Dedifferentiated amniotic fluid mesenchymal stem cell (primary cell): ENCODE measurements at regions not wholly inside any gene's neighbourhood (a gene's known extent, or its start where the extent isn't known, plus 50 kb on each side); places are given as distances from the start of the nearest gene placed in this dataset.

Source experiments
- DNase-seq: peaks from one replicate; pipeline ENCODE4 v3.0.0-alpha.2; 2016; ENCODE audit errors: extremely low spot score

GRCh38 chr20:11128721-11129120 is 454.9 kb upstream of the JAG1 start:
- DNase-seq, result no peak

- no peak for DNase-seq
These were observed 456.9 kb upstream of the JAG1 start for GRCh38 chr20:11130554-11131166.

GRCh38 chr20:11132819-11133415 is 459.1 kb upstream of the JAG1 start:
- DNase-seq, result no peak

- DNase-seq, result no peak
These were observed 462.9 kb upstream of the JAG1 start for GRCh38 chr20:11136691-11137090.

GRCh38 chr20:11137688-11138087 is 463.9 kb upstream of the JAG1 start:
- no peak for DNase-seq

GRCh38 chr20:11140359-11140758 is 466.6 kb upstream of the JAG1 start:
- peak; percentile 23 for DNase-seq

- DNase-seq, result no peak
These were observed 469.7 kb upstream of the JAG1 start for GRCh38 chr20:11143481-11143880.

- DNase-seq, result no peak
These were observed 470.5 kb upstream of the JAG1 start for GRCh38 chr20:11144114-11144950.

- no peak for DNase-seq
These were observed 471.8 kb upstream of the JAG1 start for GRCh38 chr20:11145616-11146015.

- peak; percentile 90 for DNase-seq
These were observed 480.0 kb upstream of the JAG1 start for GRCh38 chr20:11153819-11154218.

- no peak for DNase-seq
These were observed 481.5 kb upstream of the JAG1 start for GRCh38 chr20:11155156-11155756.

GRCh38 chr20:11156922-11157321 is 483.1 kb upstream of the JAG1 start:
- no peak for DNase-seq

- DNase-seq, result no peak
These were observed 484.3 kb upstream of the JAG1 start for GRCh38 chr20:11158146-11158545.

GRCh38 chr20:11158589-11158988 is 484.8 kb upstream of the JAG1 start:
- DNase-seq, result no peak

GRCh38 chr20:11159728-11160127 is 485.9 kb upstream of the JAG1 start:
- peak; percentile 36 for DNase-seq

GRCh38 chr20:11162026-11162775 is 488.4 kb upstream of the JAG1 start:
- DNase-seq, result no peak

- DNase-seq, result no peak
These were observed 492.0 kb upstream of the JAG1 start for GRCh38 chr20:11165789-11166188.

GRCh38 chr20:11166712-11167111 is 492.9 kb upstream of the JAG1 start:
- DNase-seq, result no peak

GRCh38 chr20:11168026-11168425 is 494.2 kb upstream of the JAG1 start:
- no peak for DNase-seq

GRCh38 chr20:11170025-11170424 is 496.2 kb upstream of the JAG1 start:
- no peak for DNase-seq

GRCh38 chr20:11170565-11170964 is 496.8 kb upstream of the JAG1 start:
- DNase-seq, result peak; percentile 49

- no peak for DNase-seq
These were observed 499.1 kb upstream of the JAG1 start for GRCh38 chr20:11172881-11173280.
